ENCODE measurements at regions not wholly inside any gene's neighbourhood (a gene's known extent, or its start where the extent isn't known, plus 50 kb on each side); places are given as distances from the start of the nearest gene placed in this dataset.

DNA sequence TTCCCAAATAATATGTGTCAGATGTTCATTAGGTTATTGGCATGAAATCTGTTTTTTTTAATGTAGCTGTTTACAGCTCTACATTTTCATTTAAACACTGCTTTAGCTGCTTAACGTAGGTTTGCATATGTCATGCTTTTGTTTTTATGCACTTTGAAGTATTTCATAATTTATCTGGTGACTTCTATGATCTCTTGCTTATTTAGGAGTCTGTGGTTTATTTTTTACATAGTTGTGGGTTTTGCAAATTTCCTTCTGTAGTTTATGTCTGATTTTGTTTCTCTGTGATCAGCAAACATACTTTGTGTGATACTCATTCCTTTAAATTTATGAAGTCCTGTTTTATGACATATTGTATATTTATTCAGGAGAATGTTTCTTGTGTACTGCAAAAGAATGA, 606.5 kb upstream of the PFKP start:
- TF ChIP-seq, protein P1, sequence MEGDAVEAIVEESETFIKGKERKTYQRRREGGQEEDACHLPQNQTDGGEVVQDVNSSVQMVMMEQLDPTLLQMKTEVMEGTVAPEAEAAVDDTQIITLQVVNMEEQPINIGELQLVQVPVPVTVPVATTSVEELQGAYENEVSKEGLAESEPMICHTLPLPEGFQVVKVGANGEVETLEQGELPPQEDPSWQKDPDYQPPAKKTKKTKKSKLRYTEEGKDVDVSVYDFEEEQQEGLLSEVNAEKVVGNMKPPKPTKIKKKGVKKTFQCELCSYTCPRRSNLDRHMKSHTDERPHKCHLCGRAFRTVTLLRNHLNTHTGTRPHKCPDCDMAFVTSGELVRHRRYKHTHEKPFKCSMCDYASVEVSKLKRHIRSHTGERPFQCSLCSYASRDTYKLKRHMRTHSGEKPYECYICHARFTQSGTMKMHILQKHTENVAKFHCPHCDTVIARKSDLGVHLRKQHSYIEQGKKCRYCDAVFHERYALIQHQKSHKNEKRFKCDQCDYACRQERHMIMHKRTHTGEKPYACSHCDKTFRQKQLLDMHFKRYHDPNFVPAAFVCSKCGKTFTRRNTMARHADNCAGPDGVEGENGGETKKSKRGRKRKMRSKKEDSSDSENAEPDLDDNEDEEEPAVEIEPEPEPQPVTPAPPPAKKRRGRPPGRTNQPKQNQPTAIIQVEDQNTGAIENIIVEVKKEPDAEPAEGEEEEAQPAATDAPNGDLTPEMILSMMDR (IDR thresholded peaks at IDR 0.05), result no peak
- no peak for TF ChIP-seq POLR2AphosphoS5 (IDR thresholded peaks at IDR 0.05)
- no peak for TF ChIP-seq POLR2A (IDR thresholded peaks at IDR 0.05)
